Caco-2 (cell line): ENCODE measurements at regions not wholly inside any gene's neighbourhood (a gene's known extent, or its start where the extent isn't known, plus 50 kb on each side); places are given as distances from the start of the nearest gene placed in this dataset.

Experiments
- BruUV-seq: library from RNA; stranded (reverse); fragments of 400-500 nt; replicated peaks from 2 replicates; lab custom pipeline; 2021; lab: Mats Ljungman, UMichigan
- CTCF ChIA-PET: fragments of 300-600 bp; sonication (Branson Sonifier 250); formaldehyde crosslinking; loops from one replicate; lab custom pipeline; 2022; ENCODE audit warnings: antibody characterized with exemption; lab: Charles Lee
- POLR2A ChIA-PET: fragments of 300-600 bp; sonication (Branson Sonifier 250); formaldehyde crosslinking; loops from one replicate; lab custom pipeline; 2022; ENCODE audit warnings: antibody characterized with exemption; lab: Charles Lee
- DNase-seq, 2 experiments: peaks; one replicate each; pipeline versions ENCODE4 v3.0.0 to v3.0.0-alpha.2; 2020 to 2022
- H3K27me3 ChIP-seq: replicated peaks from 2 replicates; pipeline ENCODE4 v1.6.0; 2011; ENCODE audit warnings: low read length; ENCODE audit not compliant: control insufficient read depth, insufficient read depth
- H3K36me3 ChIP-seq: 2 replicates; pipeline ENCODE4 v1.5.1; 2011; ENCODE audit warnings: low read length; ENCODE audit not compliant: control insufficient read depth, insufficient read depth
- H3K4me1 ChIP-seq: fragments of 250-450 bp; sonication (Bioruptor Pico); 2 replicates; pipeline ENCODE4 v1.5.1; 2020; ENCODE audit warnings: mild to moderate bottlenecking
- H3K4me3 ChIP-seq: 2 replicates; pipeline ENCODE4 v1.5.1; 2011; ENCODE audit warnings: low read depth, mild to moderate bottlenecking, control low read depth, low read length
- H3K9me3 ChIP-seq: fragments of 250-450 bp; sonication (Bioruptor Pico); 2 replicates; pipeline ENCODE4 v1.5.1; 2020; ENCODE audit warnings: mild to moderate bottlenecking, moderate library complexity
- H3K27ac Mint-ChIP-seq: one replicate; pipeline ENCODE4 v1.8.0; 2022; ENCODE audit warnings: mixed read lengths; ENCODE audit not compliant: unreplicated experiment
- H3K27me3 Mint-ChIP-seq: one replicate; pipeline ENCODE4 v1.8.0; 2022; ENCODE audit warnings: mixed read lengths; ENCODE audit not compliant: insufficient read depth, unreplicated experiment
- H3K36me3 Mint-ChIP-seq: one replicate; pipeline ENCODE4 v1.8.0; 2022; ENCODE audit warnings: mild to moderate bottlenecking, mixed read lengths; ENCODE audit not compliant: insufficient read depth, unreplicated experiment
- H3K4me1 Mint-ChIP-seq: one replicate; pipeline ENCODE4 v1.8.0; 2022; ENCODE audit warnings: low read depth, mixed read lengths; ENCODE audit not compliant: unreplicated experiment
- H3K4me3 Mint-ChIP-seq: one replicate; pipeline ENCODE4 v1.8.0; 2022; ENCODE audit warnings: mild to moderate bottlenecking, moderate library complexity, mixed read lengths; ENCODE audit not compliant: unreplicated experiment
- H3K9me3 Mint-ChIP-seq: one replicate; pipeline ENCODE4 v1.8.0; 2022; ENCODE audit warnings: mixed read lengths; ENCODE audit not compliant: unreplicated experiment
- intact Hi-C: fragments of 100-400 bp; cut with micrococcal nuclease; formaldehyde crosslinking; loops from one replicate; pipeline ENCODE4 v1.10.0; 2022; ENCODE audit not compliant: unreplicated experiment
- TF ChIP-seq, protein P1 (sequence below), 2 experiments: fragments of 200-600 bp in 1 of 2; IDR thresholded peaks; 1 replicate in 1 of 2; 2 replicates in 1 of 2; pipeline versions ENCODE4 v1.5.1 to v1.8.0; 2011 to 2022; ENCODE audit warnings: antibody characterized with exemption in 1 of 2, control low read depth in 1 of 2, inconsistent platforms in 1 of 2, low read depth in 1 of 2, low read length in 1 of 2, mild to moderate bottlenecking in 1 of 2, moderate library complexity in 1 of 2; ENCODE audit not compliant: insufficient read depth in 1 of 2, severe bottlenecking in 1 of 2, unreplicated experiment in 1 of 2

DNA sequence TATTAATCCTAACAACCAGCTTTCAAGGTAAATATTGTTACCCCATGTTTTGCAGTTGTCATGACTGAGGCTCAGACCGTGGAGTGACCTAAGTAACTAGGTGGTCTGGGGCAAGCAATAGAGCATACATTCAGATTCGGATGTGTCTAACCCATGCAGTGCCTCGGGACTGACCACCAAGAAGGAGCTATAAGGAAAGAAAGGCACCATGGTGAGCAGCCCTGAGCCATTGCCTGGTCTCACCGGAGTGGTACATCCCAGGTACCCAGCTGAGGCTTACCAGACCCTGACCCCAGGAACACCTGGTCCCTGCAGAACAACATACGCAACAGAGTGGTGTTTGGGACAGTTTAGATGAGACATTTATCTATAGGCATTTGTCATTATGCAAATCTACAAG is 175.5 kb upstream of the ZMIZ1 start:
- Mint-ChIP-seq H3K36me3 (no peaks in the 10 kb centered on the region), H3K4me1 (peaks cover 23% of the 10 kb centered on the region), H3K27me3 (no peaks in the 10 kb centered on the region), H3K27ac (no peak overlapping the region), H3K9me3 (no peaks in the 10 kb centered on the region), H3K4me3 (no peak overlapping the region)
- Histone ChIP-seq H3K36me3 (no peaks in the 10 kb centered on the region), H3K27me3 (no peaks in the 10 kb centered on the region), H3K4me3 (no peak overlapping the region), H3K4me1 (no peaks in the 10 kb centered on the region), H3K9me3 (no peaks in the 10 kb centered on the region)
- no peak for DNase-seq
- intact Hi-C loops = no loop called here
- no TSS peak for BruUV-seq
- ChIA-PET CTCF (no interaction called here), POLR2A (no interaction called here)
- TF ChIP-seq, protein P1, sequence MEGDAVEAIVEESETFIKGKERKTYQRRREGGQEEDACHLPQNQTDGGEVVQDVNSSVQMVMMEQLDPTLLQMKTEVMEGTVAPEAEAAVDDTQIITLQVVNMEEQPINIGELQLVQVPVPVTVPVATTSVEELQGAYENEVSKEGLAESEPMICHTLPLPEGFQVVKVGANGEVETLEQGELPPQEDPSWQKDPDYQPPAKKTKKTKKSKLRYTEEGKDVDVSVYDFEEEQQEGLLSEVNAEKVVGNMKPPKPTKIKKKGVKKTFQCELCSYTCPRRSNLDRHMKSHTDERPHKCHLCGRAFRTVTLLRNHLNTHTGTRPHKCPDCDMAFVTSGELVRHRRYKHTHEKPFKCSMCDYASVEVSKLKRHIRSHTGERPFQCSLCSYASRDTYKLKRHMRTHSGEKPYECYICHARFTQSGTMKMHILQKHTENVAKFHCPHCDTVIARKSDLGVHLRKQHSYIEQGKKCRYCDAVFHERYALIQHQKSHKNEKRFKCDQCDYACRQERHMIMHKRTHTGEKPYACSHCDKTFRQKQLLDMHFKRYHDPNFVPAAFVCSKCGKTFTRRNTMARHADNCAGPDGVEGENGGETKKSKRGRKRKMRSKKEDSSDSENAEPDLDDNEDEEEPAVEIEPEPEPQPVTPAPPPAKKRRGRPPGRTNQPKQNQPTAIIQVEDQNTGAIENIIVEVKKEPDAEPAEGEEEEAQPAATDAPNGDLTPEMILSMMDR (IDR thresholded peaks at IDR 0.05; ENCODE audit: insufficient read depth in 1 of 2, low read depth in 1 of 2, low read length in 1 of 2, severe bottlenecking in 1 of 2, unreplicated experiment in 1 of 2) = no peak

DNA sequence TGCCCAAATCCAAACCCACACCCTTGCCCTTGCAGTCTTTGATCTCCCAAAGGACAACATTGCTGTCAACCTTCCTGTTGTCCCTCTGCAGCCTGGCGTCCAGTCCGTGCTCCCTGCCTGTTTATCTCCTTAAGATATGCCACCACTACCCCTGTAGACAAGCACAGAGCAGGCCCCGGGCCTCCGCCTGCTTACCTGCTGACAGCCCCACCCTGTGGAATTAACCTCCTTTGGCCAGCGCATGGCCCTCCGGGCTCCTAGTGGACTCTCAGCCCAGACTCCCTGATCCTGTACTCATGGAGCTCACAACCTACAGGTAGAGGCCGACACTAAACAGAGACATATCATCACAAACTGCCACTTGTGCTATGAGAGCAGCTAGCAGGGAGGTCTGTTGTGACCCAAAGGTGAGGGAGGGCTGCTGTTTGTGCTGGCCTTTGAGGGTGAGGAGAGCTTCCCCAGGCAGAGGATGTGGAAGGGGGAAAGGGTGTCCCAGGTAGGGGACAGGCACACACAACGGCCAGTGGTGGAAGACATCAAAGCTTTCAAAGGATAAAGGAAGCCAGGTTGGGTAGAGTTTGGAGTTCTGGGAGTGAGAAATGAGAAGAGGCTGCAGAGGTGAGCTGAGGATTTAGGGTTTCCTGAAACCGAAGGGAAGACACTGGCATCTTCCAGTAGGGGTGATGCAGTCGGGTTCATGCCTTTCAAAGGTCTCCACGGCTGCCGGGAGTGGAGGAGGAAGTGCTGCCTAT is 174.5 kb upstream of the ZMIZ1 start:
- Mint-ChIP-seq H3K27me3 (no peaks in the 10 kb centered on the region), H3K9me3 (no peaks in the 10 kb centered on the region), H3K4me3 (no peak overlapping the region), H3K36me3 (no peaks in the 10 kb centered on the region), H3K27ac (peak overlapping the region; percentile 23), H3K4me1 (peaks cover 14% of the 10 kb centered on the region)
- POLR2A ChIA-PET = no interaction called here
- no TSS peak for BruUV-seq
- Histone ChIP-seq H3K27me3 (no peaks in the 10 kb centered on the region), H3K4me1 (peaks cover 1% of the 10 kb centered on the region), H3K4me3 (no peak overlapping the region), H3K36me3 (no peaks in the 10 kb centered on the region), H3K9me3 (no peaks in the 10 kb centered on the region)
- DNase-seq = no peak
- CTCF ChIA-PET = no interaction called here
- TF ChIP-seq, protein P1 (IDR thresholded peaks at IDR 0.05; ENCODE audit: insufficient read depth in 1 of 2, low read depth in 1 of 2, low read length in 1 of 2, severe bottlenecking in 1 of 2, unreplicated experiment in 1 of 2) = no peak
- intact Hi-C loops = no loop called here

DNA sequence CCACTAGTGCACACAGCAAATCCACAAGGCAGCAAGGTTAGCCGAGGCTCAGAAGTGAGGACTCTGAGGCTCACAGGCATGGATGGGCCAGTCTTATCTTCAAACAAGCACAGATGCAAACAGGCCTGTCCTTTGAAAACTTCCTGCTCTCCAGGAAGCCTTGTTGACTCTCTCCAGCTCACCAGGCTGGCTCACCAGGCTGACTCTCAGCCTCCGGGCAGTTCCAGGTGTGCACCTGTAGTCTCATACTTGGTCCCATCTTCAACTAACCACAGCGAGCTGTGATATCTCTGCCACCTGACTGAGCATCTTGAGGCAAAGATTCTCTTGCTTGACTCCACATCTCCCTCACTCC is 173.9 kb upstream of the ZMIZ1 start:
- H3K27me3 ChIP-seq = no peaks in the 10 kb centered on the region
- peaks cover 7% of the 10 kb centered on the region for H3K4me1 ChIP-seq
- no TSS peak for BruUV-seq
- TF ChIP-seq, protein P1 (IDR thresholded peaks at IDR 0.05; ENCODE audit: insufficient read depth in 1 of 2, low read depth in 1 of 2, low read length in 1 of 2, severe bottlenecking in 1 of 2, unreplicated experiment in 1 of 2) = no peak
- Mint-ChIP-seq H3K27me3 (no peaks in the 10 kb centered on the region), H3K4me1 (peaks cover 13% of the 10 kb centered on the region), H3K27ac (no peak overlapping the region), H3K4me3 (no peak overlapping the region), H3K36me3 (no peaks in the 10 kb centered on the region), H3K9me3 (no peaks in the 10 kb centered on the region)
- H3K36me3 ChIP-seq = no peaks in the 10 kb centered on the region
- CTCF ChIA-PET = interaction anchor here (0.9 kb wide), 1 partner anchor 78 kb away, joined by 4 read pairs; no protein-coding TSS in a partner anchor
- H3K4me3 ChIP-seq = no peak overlapping the region
- DNase-seq = peak in 1 of 2 experiments; percentile 23
- intact Hi-C loops = no loop called here
- POLR2A ChIA-PET = no interaction called here
- no peaks in the 10 kb centered on the region for H3K9me3 ChIP-seq
